ENCODE measurements at regions not wholly inside any gene's neighbourhood (a gene's known extent, or its start where the extent isn't known, plus 50 kb on each side); places are given as distances from the start of the nearest gene placed in this dataset.

DNA sequence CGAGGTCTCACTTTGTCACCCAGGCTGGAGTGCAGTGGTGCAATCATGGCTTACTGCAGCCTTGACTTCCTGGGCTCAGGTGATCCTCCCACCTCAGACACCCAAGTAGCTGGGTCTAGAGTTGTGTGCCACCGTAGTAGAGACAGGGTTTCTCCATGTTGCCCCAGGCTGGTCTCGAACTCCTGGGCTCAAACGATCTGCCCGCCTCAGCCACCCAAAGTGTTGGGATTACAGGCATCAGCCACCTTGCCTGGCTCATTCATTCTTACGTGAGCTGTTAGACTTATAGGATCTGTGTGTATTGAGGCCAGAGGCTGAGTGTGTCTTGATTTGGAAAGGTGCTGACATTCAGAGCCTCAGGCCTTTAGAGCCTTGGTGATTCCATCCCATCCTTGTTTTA lies 128.1 kb downstream of the SLC25A47 start:
- TF ChIP-seq, protein P1, sequence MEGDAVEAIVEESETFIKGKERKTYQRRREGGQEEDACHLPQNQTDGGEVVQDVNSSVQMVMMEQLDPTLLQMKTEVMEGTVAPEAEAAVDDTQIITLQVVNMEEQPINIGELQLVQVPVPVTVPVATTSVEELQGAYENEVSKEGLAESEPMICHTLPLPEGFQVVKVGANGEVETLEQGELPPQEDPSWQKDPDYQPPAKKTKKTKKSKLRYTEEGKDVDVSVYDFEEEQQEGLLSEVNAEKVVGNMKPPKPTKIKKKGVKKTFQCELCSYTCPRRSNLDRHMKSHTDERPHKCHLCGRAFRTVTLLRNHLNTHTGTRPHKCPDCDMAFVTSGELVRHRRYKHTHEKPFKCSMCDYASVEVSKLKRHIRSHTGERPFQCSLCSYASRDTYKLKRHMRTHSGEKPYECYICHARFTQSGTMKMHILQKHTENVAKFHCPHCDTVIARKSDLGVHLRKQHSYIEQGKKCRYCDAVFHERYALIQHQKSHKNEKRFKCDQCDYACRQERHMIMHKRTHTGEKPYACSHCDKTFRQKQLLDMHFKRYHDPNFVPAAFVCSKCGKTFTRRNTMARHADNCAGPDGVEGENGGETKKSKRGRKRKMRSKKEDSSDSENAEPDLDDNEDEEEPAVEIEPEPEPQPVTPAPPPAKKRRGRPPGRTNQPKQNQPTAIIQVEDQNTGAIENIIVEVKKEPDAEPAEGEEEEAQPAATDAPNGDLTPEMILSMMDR (IDR thresholded peaks at IDR 0.05; ENCODE audit: borderline replicate concordance) = no peak
- no peak for DNase-seq
- intact Hi-C loops (cut with micrococcal nuclease) = no loop called here
- no peaks in the 10 kb centered on the region for H3K9me3 ChIP-seq (replicated peaks)
- H3K27ac ChIP-seq (replicated peaks) = no peak overlapping the region
- no peaks in the 10 kb centered on the region for H3K4me1 ChIP-seq
- H3K4me3 ChIP-seq = no peak overlapping the region
- no peaks in the 10 kb centered on the region for H3K27me3 ChIP-seq (ENCODE audit: low read depth)
- no peaks in the 10 kb centered on the region for H3K36me3 ChIP-seq

DNA sequence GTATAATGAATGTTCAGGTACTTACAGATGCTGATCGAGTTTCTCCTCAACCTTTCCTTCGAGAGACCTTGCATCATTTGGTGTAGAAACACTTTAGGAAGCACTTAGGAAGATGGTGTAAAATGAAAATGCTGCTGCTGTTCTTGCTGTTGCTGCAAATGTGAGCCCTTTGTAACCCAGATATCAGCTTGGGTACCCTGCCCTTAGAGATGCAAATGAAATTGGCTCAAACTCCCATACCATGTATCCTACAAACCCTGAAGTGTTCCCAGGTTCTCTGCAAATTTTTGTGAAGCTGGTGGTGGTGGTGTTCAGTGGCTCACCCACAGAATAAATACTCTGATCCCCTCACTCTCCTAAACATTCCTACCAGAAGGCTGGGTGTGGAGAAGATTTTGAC lies 130.8 kb downstream of the SLC25A47 start:
- no peak for DNase-seq
- intact Hi-C loops (cut with micrococcal nuclease) = no loop called here
- Histone ChIP-seq H3K4me3 (no peak overlapping the region), H3K9me3 (replicated peaks) (no peaks in the 10 kb centered on the region), H3K27me3 (ENCODE audit: low read depth) (no peaks in the 10 kb centered on the region), H3K4me1 (no peaks in the 10 kb centered on the region), H3K27ac (replicated peaks) (no peak overlapping the region), H3K36me3 (no peaks in the 10 kb centered on the region)
- TF ChIP-seq, protein P1 (IDR thresholded peaks at IDR 0.05; ENCODE audit: borderline replicate concordance) = no peak

DNA sequence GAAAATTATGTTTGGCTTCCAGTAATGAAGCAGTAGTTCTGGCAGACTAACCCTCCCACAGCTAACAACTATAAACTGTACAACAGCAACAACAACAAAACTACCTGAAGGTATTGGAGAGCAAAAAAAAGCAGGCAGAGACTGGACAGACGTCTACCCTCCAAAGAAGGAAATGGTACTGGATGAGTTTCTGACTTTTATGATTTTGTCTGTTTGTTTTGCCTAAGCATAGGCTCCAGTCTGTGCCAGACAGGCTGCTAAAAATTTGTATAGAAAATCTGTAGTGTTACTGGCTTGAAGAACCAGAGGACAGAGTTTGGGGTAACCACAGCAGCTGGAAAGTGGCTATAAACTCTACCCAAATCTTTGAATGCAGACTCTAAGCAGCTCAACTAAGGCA lies 131.3 kb downstream of the SLC25A47 start:
- H3K36me3 ChIP-seq = no peaks in the 10 kb centered on the region
- H3K4me1 ChIP-seq = no peaks in the 10 kb centered on the region
- no peaks in the 10 kb centered on the region for H3K27me3 ChIP-seq (ENCODE audit: low read depth)
- intact Hi-C loops (cut with micrococcal nuclease) = no loop called here
- no peak overlapping the region for H3K27ac ChIP-seq (replicated peaks)
- H3K9me3 ChIP-seq (replicated peaks) = no peaks in the 10 kb centered on the region
- H3K4me3 ChIP-seq = no peak overlapping the region
- no peak for DNase-seq
- TF ChIP-seq, protein P1 (IDR thresholded peaks at IDR 0.05; ENCODE audit: borderline replicate concordance) = no peak

DNA sequence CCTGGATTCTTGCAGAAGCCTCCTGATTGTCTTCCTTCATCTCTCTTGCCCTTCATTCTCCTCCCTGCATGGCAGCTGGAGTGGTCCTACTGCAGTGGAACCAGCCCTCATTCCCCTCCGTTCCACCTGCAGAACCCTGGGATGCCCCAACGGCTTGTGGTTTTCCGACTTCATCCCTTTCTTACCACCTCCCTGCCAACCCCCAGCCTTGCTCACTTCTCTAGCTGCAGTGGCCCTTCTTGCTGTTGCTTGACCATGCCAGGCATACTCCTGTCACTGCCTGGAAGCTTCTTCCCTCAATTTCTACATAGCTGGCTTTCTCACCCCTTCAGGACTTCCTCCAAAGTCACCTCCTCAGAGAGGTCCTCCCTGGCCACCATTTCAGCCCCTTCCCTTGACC lies 123.3 kb downstream of the BEGAIN start:
- no peak overlapping the region for H3K27ac ChIP-seq (replicated peaks)
- intact Hi-C loops (cut with micrococcal nuclease) = no loop called here
- no peak for DNase-seq
- H3K9me3 ChIP-seq (replicated peaks) = no peaks in the 10 kb centered on the region
- H3K36me3 ChIP-seq = peaks cover 6% of the 10 kb centered on the region
- no peak overlapping the region for H3K4me3 ChIP-seq
- H3K4me1 ChIP-seq = no peaks in the 10 kb centered on the region
- H3K27me3 ChIP-seq (ENCODE audit: low read depth) = no peaks in the 10 kb centered on the region
- TF ChIP-seq, protein P1 (IDR thresholded peaks at IDR 0.05; ENCODE audit: borderline replicate concordance) = no peak

DNA sequence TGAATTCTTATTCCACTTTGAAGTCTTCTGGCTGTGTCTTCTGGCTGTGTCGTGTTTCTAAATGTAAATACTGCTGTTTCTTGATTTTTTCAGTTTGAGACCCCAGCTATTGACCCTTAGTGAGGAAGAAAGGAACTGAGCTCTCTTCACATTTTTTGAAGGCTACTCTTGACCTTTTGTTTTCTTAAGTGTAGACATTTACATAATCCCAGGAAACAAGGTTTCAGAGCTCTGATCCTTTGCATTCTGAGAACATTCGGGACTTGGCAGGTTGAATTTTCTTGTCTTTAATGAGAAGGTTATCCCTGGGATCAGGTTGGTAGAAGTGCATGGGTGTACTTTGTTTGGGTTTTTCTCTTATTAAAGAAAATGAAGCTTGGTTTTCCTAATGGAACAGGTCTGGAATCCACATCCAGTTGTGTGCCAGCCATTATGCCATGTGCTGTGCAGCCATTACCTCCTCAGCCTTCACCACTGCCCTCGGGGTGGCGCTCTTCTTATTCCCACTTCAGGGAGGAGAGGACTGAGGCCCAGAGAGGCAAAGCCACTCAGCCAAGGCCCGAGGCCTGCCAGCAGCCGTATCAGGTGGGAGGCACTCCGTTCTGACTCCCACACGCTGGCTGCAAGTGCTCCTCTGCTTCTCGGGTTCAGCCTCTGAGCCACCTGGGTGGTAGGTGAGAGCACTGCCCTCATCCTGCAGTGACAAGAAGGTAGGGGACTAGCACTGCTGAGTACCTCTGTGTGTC lies 120.9 kb downstream of the BEGAIN start:
- H3K27ac ChIP-seq (replicated peaks) = no peak overlapping the region
- peaks cover 19% of the 10 kb centered on the region for H3K36me3 ChIP-seq
- no peaks in the 10 kb centered on the region for H3K4me1 ChIP-seq
- no peak for DNase-seq
- no peaks in the 10 kb centered on the region for H3K9me3 ChIP-seq (replicated peaks)
- intact Hi-C loops (cut with micrococcal nuclease) = no loop called here
- H3K4me3 ChIP-seq = no peak overlapping the region
- no peaks in the 10 kb centered on the region for H3K27me3 ChIP-seq (ENCODE audit: low read depth)
- TF ChIP-seq, protein P1 (IDR thresholded peaks at IDR 0.05; ENCODE audit: borderline replicate concordance) = no peak

All from left ventricle myocardium inferior (tissue), 1 donor.